GM10266 (cell line): ENCODE measurements at regions not wholly inside any gene's neighbourhood (a gene's known extent, or its start where the extent isn't known, plus 50 kb on each side); places are given as distances from the start of the nearest gene placed in this dataset.

ENCODE experiments used
- DNase-seq: peaks from one replicate; pipeline ENCODE4 v3.0.0; 2012; ENCODE audit errors: extremely low spot score
- CTCF ChIP-seq: IDR thresholded peaks from 2 replicates; pipeline ENCODE4 v1.5.1; 2012; ENCODE audit warnings: mild to moderate bottlenecking, low read depth; ENCODE audit not compliant: control insufficient read depth, insufficient read depth; ENCODE audit errors: missing control alignments

GRCh38 chr13:72126424-72126823 is 259.4 kb upstream of the DACH1 start:
- DNase-seq = no peak
- no peak for TF ChIP-seq CTCF

- TF ChIP-seq CTCF = no peak
- DNase-seq = no peak
Measured at GRCh38 chr13:72125561-72125960, 258.6 kb upstream of the DACH1 start.

GRCh38 chr13:72122661-72123255 is 255.8 kb upstream of the DACH1 start:
- DNase-seq = no peak
- TF ChIP-seq CTCF = no peak

- DNase-seq = no peak
Measured at GRCh38 chr13:72121466-72121865, 254.5 kb upstream of the DACH1 start.

GRCh38 chr13:72120632-72121031 is 253.6 kb upstream of the DACH1 start:
- DNase-seq = no peak
- no peak for TF ChIP-seq CTCF

More at GRCh38 chr13:72121466-72121865, 254.5 kb upstream of the DACH1 start:
- TF ChIP-seq CTCF = no peak

- no peak for TF ChIP-seq CTCF
- no peak for DNase-seq
Measured at GRCh38 chr13:72113931-72114330, 246.9 kb upstream of the DACH1 start.

GRCh38 chr13:72113076-72113475 is 246.1 kb upstream of the DACH1 start:
- TF ChIP-seq CTCF = no peak

More at GRCh38 chr13:72113076-72113475, 246.1 kb upstream of the DACH1 start:
- no peak for DNase-seq
